CD14-positive monocyte (primary cell): ENCODE measurements at regions not wholly inside any gene's neighbourhood (a gene's known extent, or its start where the extent isn't known, plus 50 kb on each side); places are given as distances from the start of the nearest gene placed in this dataset.

Source experiments
- DNase-seq, 3 donors: peaks; one replicate each; pipeline ENCODE4 v3.0.0-alpha.2; 2011 to 2022
- H2AFZ ChIP-seq: 2 replicates; pipeline ENCODE4 v1.6.0; 2012; ENCODE audit warnings: mild to moderate bottlenecking, low read depth, low read length, inconsistent platforms; ENCODE audit not compliant: insufficient read depth, poor library complexity, severe bottlenecking
- H3K27ac ChIP-seq, 2 donors: 1 replicate in 1 of 2; 2 replicates in 1 of 2; pipeline ENCODE4 v1.5.1; 2012 to 2013; ENCODE audit warnings: low read length in 2 of 2, control low read depth in 1 of 2, inconsistent platforms in 1 of 2, low read depth in 1 of 2, mild to moderate bottlenecking in 1 of 2
- H3K27me3 ChIP-seq, 2 donors: one replicate each; pipeline versions ENCODE4 v1.6.0 to v1.6.1; 2011 to 2013; ENCODE audit warnings: low read length in 2 of 2; ENCODE audit not compliant: control insufficient read depth in 2 of 2, insufficient read depth in 2 of 2
- H3K36me3 ChIP-seq, 2 donors: replicated peaks in 1 of 2; 1 replicate in 1 of 2; 2 replicates in 1 of 2; pipeline versions ENCODE4 v1.5.1 to v1.6.1; 2012 to 2013; ENCODE audit warnings: low read length in 2 of 2, control low read depth in 1 of 2, inconsistent platforms in 1 of 2, mild to moderate bottlenecking in 1 of 2; ENCODE audit not compliant: insufficient read depth in 2 of 2, control insufficient read depth in 1 of 2
- H3K4me1 ChIP-seq, 2 donors: 1 replicate in 1 of 2; 2 replicates in 1 of 2; pipeline versions ENCODE4 v1.5.1 to v1.6.1; 2012 to 2013; ENCODE audit warnings: low read length in 2 of 2, control low read depth in 1 of 2, inconsistent platforms in 1 of 2, mild to moderate bottlenecking in 1 of 2, moderate library complexity in 1 of 2; ENCODE audit not compliant: insufficient read depth in 2 of 2, control insufficient read depth in 1 of 2
- H3K4me2 ChIP-seq: replicated peaks from 2 replicates; pipeline ENCODE3; 2012; ENCODE audit warnings: low read length, moderate library complexity, mild to moderate bottlenecking; ENCODE audit not compliant: poor library complexity, severe bottlenecking; ENCODE audit errors: extremely low read depth
- H3K4me3 ChIP-seq, 3 experiments: fragments of 200-600 bp in 1 of 3; sonication (generic) in 1 of 3; replicated peaks in 1 of 3; 1 replicate in 2 of 3; 2 replicates in 1 of 3; pipeline ENCODE4 v1.5.1; 2011 to 2013; ENCODE audit warnings: low read length in 3 of 3, mild to moderate bottlenecking in 3 of 3, control low read depth in 2 of 3, low read depth in 2 of 3, inconsistent platforms in 1 of 3, moderate library complexity in 1 of 3
- H3K79me2 ChIP-seq: 2 replicates; pipeline ENCODE4 v1.6.0; 2012; ENCODE audit warnings: mild to moderate bottlenecking, control low read depth, inconsistent platforms, low read length, moderate library complexity; ENCODE audit not compliant: insufficient read depth
- H3K9ac ChIP-seq: 2 replicates; pipeline ENCODE4 v1.6.0; 2017; ENCODE audit warnings: low read length, mild to moderate bottlenecking; ENCODE audit not compliant: insufficient read depth, poor library complexity, severe bottlenecking
- H3K9me3 ChIP-seq, 2 donors: replicated peaks in 1 of 2; 1 replicate in 1 of 2; 2 replicates in 1 of 2; pipeline versions ENCODE4 v1.5.1 to v1.6.1; 2012 to 2013; ENCODE audit warnings: low read length in 2 of 2, control low read depth in 1 of 2; ENCODE audit not compliant: control insufficient read depth in 1 of 2, insufficient read depth in 1 of 2
- H4K20me1 ChIP-seq: 2 replicates; pipeline ENCODE4 v1.6.0; 2012; ENCODE audit warnings: mild to moderate bottlenecking, low read length, control low read depth, moderate library complexity; ENCODE audit not compliant: insufficient read depth
- H3K27ac Mint-ChIP-seq, 7 donors: one replicate each; pipeline ENCODE4 v1.8.0; 2020; ENCODE audit warnings: mild to moderate bottlenecking in 7 of 7, mixed read lengths in 7 of 7, moderate library complexity in 6 of 7, inconsistent platforms in 2 of 7
- H3K27me3 Mint-ChIP-seq, 3 donors: one replicate each; pipeline ENCODE4 v1.8.0; 2021 to 2022; ENCODE audit warnings: low read depth in 3 of 3, mild to moderate bottlenecking in 3 of 3, mixed read lengths in 3 of 3, moderate library complexity in 3 of 3, inconsistent platforms in 1 of 3
- H3K36me3 Mint-ChIP-seq, 2 donors: one replicate each; pipeline ENCODE4 v1.8.0; 2020; ENCODE audit warnings: mixed read lengths in 2 of 2, inconsistent platforms in 1 of 2, mild to moderate bottlenecking in 1 of 2
- H3K4me1 Mint-ChIP-seq: one replicate; pipeline ENCODE4 v1.8.0; 2020; ENCODE audit warnings: mild to moderate bottlenecking, mixed read lengths
- H3K4me3 Mint-ChIP-seq, 2 donors: one replicate each; pipeline ENCODE4 v1.8.0; 2020; ENCODE audit warnings: mild to moderate bottlenecking in 2 of 2, mixed read lengths in 2 of 2, moderate library complexity in 1 of 2
- H3K9me3 Mint-ChIP-seq, 7 donors: one replicate each; pipeline ENCODE4 v1.8.0; 2020 to 2022; ENCODE audit warnings: mixed read lengths in 7 of 7, mild to moderate bottlenecking in 6 of 7, moderate library complexity in 6 of 7, inconsistent platforms in 2 of 7
- CTCF ChIP-seq: fragments of 200-600 bp; IDR thresholded peaks from one replicate; pipeline ENCODE4 v1.8.0; 2022; ENCODE audit warnings: antibody characterized with exemption, mild to moderate bottlenecking
- WGBS: methylation state at CpG from one replicate; pipeline ENCODE4 v1.1.5; 2013; ENCODE audit warnings: missing lambda C conversion rate; ENCODE audit not compliant: insufficient coverage; 5-methylcytosine and 5-hydroxymethylcytosine counted together
- intact Hi-C, 2 donors: fragments of 100-400 bp; cut with micrococcal nuclease; formaldehyde crosslinking; loops; one replicate each; pipeline versions ENCODE4 v1.15.0 to v1.15.1; 2023

- Mint-ChIP-seq H3K4me1 (no peaks in the 10 kb centered on the region), H3K27me3 (peaks cover 2 to 3% (median 2%) of the 10 kb centered on the region in 3 donors), H3K4me3 (no peak overlapping the region), H3K36me3 (no peaks in the 10 kb centered on the region), H3K9me3 (no peaks in the 10 kb centered on the region), H3K27ac (no peak overlapping the region)
- H3K27ac ChIP-seq = no peak overlapping the region
- no peak for TF ChIP-seq CTCF
- H3K9ac ChIP-seq = no peak overlapping the region
- H3K27me3 ChIP-seq = peaks cover 0 to 6% of the 10 kb centered on the region in 2 donors
- no peak overlapping the region for H2AFZ ChIP-seq
- no peaks in the 10 kb centered on the region for H3K36me3 ChIP-seq
- no peak overlapping the region for H3K4me3 ChIP-seq
- H4K20me1 ChIP-seq = no peaks in the 10 kb centered on the region
- WGBS = no CpG with 5 or more reads among the region's 8 CpGs
- no peak for DNase-seq
- intact Hi-C loops = no loop called here
- no peaks in the 10 kb centered on the region for H3K79me2 ChIP-seq
- H3K4me1 ChIP-seq = no peaks in the 10 kb centered on the region
- no peak overlapping the region for H3K4me2 ChIP-seq
- H3K9me3 ChIP-seq = no peaks in the 10 kb centered on the region
These were observed 136.6 kb downstream of the ANKRD60 start for GRCh38 chr20:58091810-58092209.

- Histone ChIP-seq H3K9me3 (no peaks in the 10 kb centered on the region), H3K4me1 (no peaks in the 10 kb centered on the region), H3K9ac (no peak overlapping the region), H4K20me1 (no peaks in the 10 kb centered on the region), H3K36me3 (no peaks in the 10 kb centered on the region), H3K4me3 (no peak overlapping the region), H3K27ac (no peak overlapping the region), H2AFZ (no peak overlapping the region), H3K27me3 (peaks cover 0 to under 1% of the 10 kb centered on the region in 2 donors), H3K4me2 (no peak overlapping the region), H3K79me2 (no peaks in the 10 kb centered on the region)
- no peak for DNase-seq
- Mint-ChIP-seq H3K36me3 (no peaks in the 10 kb centered on the region), H3K4me1 (no peaks in the 10 kb centered on the region), H3K4me3 (no peak overlapping the region), H3K27me3 (peaks cover 2 to 4% (median 2%) of the 10 kb centered on the region in 3 donors), H3K27ac (no peak overlapping the region), H3K9me3 (no peaks in the 10 kb centered on the region)
- no peak for TF ChIP-seq CTCF
- WGBS = 96% methylated on average over 3 of the region's 3 CpGs
- intact Hi-C loops = no loop called here
These were observed 138.3 kb downstream of the ANKRD60 start for GRCh38 chr20:58090161-58090560.
